ENCODE measurements at regions not wholly inside any gene's neighbourhood (a gene's known extent, or its start where the extent isn't known, plus 50 kb on each side); places are given as distances from the start of the nearest gene placed in this dataset.

DNA sequence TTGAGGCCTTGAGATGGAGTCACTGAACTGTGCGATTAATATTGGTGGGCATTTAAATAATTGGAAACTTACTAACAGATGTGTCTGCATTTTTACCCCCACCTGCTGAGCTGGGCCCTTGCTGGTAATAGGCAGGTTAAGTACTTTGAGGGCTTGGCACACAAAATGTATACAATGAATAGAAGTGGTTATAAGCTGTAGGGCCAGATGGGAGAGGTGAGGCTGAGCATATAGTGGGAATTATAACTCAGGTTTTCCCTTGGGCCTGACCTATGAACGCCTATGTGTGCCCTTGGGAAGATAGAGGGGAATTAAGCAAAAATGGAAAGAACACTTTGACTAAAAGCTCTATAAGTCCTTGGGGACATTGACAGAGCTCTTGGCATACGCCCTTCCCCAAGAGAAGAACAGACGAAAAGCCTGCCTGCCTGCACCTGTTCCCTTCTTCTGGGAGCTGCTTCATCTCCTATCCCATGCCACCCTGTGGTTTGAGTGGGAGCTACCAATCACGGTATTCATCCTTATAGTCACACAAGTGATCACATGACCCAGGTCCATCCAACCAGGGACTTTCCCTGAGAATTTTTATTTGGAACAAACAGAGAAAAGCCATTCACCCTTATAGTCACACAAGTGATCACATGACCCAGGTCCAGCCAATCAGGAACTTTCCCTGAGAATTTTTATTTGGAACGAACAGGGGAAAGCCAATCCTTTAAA is 260.7 kb upstream of the CSF3R start:
- WGBS, 5 donors: 69 to 88% (median 86%) methylated on average over 6 of the region's 6 CpGs
- TF ChIP-seq EP300 (IDR thresholded peaks at IDR 0.05) (no peak), POLR2AphosphoS5 (IDR thresholded peaks at IDR 0.05) (no peak), POLR2A (IDR thresholded peaks at IDR 0.05) (no peak)
- TF ChIP-seq, protein P1, sequence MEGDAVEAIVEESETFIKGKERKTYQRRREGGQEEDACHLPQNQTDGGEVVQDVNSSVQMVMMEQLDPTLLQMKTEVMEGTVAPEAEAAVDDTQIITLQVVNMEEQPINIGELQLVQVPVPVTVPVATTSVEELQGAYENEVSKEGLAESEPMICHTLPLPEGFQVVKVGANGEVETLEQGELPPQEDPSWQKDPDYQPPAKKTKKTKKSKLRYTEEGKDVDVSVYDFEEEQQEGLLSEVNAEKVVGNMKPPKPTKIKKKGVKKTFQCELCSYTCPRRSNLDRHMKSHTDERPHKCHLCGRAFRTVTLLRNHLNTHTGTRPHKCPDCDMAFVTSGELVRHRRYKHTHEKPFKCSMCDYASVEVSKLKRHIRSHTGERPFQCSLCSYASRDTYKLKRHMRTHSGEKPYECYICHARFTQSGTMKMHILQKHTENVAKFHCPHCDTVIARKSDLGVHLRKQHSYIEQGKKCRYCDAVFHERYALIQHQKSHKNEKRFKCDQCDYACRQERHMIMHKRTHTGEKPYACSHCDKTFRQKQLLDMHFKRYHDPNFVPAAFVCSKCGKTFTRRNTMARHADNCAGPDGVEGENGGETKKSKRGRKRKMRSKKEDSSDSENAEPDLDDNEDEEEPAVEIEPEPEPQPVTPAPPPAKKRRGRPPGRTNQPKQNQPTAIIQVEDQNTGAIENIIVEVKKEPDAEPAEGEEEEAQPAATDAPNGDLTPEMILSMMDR (IDR thresholded peaks at IDR 0.05): no peak
- Histone ChIP-seq H3K4me1 (no peaks in the 10 kb centered on the region), H3K4me3 (no peak overlapping the region), H3K36me3 (no peaks in the 10 kb centered on the region), H3K9me3 (peaks cover 0 to 8% (median 0%) of the 10 kb centered on the region in 4 donors), H3K27me3 (peaks cover 0 to 37% (median 11%) of the 10 kb centered on the region in 3 donors), H3K27ac (no peak overlapping the region)
- no peak for DNase-seq
- intact Hi-C loops (cut with DNase I; ENCODE audit: low total_unique reads): no loop called here

DNA sequence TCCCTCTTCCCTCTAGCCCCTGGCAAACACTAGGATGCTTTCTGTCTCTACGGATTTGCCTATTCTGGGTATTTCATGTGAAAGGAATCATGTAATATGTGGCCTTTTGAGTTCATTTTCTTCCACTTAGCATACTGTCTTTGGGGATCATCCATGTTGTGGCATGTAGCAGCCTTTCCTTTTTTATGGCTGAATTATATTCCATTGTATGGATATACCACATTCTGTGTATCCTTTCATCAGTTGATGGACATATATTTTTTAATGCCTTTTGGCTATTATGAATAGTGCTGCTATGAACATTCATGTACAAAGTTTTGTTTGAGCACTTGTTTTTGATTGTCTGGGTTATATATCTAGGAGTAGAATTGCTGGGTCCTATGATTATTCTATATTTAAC is 258.4 kb upstream of the CSF3R start:
- Histone ChIP-seq H3K4me1 (no peaks in the 10 kb centered on the region), H3K27me3 (peaks cover 0 to 54% (median 33%) of the 10 kb centered on the region in 3 donors), H3K4me3 (no peak overlapping the region), H3K9me3 (peaks cover 0 to 8% (median 0%) of the 10 kb centered on the region in 4 donors), H3K36me3 (no peaks in the 10 kb centered on the region), H3K27ac (no peak overlapping the region)
- DNase-seq: no peak
- intact Hi-C loops (cut with DNase I; ENCODE audit: low total_unique reads): no loop called here
- no peak for TF ChIP-seq POLR2AphosphoS5 (IDR thresholded peaks at IDR 0.05)
- no peak for TF ChIP-seq EP300 (IDR thresholded peaks at IDR 0.05)
- WGBS, 5 donors: 83 to 92% (median 89%) methylated on average over 1 of the region's 1 CpG

DNA sequence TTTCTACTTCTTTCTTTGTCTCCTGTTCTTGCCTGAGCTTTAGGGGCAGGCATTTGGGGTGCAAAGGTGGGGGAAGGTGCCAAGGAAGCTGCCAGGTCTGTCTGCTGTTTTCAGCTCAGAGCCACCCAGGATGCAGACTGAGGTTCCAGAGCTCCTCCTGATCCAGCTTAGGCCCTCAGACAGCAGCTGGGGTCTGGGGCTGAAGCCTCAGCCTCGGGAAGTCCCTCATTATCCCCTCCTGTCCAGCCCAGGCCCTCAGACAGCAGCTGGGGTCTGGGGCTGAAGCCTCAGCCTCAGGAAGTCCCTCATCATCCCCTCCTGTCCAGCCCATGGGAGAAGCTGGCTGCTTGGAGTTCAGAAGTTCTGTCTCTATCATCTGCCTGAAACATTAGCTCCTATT is 257.7 kb upstream of the CSF3R start:
- WGBS, 5 donors: 11 to 56% (median 38%) methylated on average over 1 of the region's 1 CpG
- no peaks in the 10 kb centered on the region for H3K4me1 ChIP-seq
- intact Hi-C loops (cut with DNase I; ENCODE audit: low total_unique reads): no loop called here
- no peak overlapping the region for H3K27ac ChIP-seq
- H3K27me3 ChIP-seq: peaks cover 0 to 60% (median 34%) of the 10 kb centered on the region in 3 donors
- no peak overlapping the region for H3K4me3 ChIP-seq
- H3K9me3 ChIP-seq: peaks cover 0 to 8% (median 0%) of the 10 kb centered on the region in 4 donors
- H3K36me3 ChIP-seq: no peaks in the 10 kb centered on the region
- no peak for DNase-seq
- TF ChIP-seq POLR2AphosphoS5 (IDR thresholded peaks at IDR 0.05) (no peak), EP300 (IDR thresholded peaks at IDR 0.05) (no peak), POLR2A (IDR thresholded peaks at IDR 0.05) (no peak)
- TF ChIP-seq, protein P1 (IDR thresholded peaks at IDR 0.05): no peak

DNA sequence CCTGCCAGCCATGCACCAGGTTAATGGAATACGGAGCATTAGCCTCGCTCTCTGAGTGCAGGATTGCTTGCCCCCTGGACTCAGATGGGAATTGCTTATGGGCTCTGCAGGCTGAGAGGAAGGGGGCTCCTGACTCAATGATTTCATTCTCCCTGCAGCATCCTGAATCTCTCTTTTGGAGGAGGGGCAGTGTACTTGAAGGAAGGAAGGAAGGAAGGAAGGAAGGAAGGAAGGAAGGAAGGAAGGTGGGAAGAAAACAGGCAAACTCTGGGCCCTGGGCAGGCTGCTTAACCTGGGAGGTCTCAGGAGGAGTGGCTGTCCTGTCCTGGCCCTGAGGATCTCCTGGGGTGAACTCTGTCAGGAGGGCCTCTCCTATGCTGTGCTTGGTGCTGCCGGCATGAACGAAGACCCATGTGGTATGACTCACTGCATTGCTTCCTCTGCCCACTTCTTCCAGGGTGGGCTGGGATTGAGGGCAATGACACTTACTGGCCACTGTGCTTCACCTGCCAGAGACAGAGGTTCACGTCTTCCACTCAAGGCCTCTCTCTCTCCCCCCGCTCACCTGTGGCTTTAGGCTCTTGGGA is 257.1 kb upstream of the CSF3R start:
- TF ChIP-seq POLR2AphosphoS5 (IDR thresholded peaks at IDR 0.05) (no peak), EP300 (IDR thresholded peaks at IDR 0.05) (no peak), POLR2A (IDR thresholded peaks at IDR 0.05) (no peak)
- TF ChIP-seq, protein P1 (IDR thresholded peaks at IDR 0.05): no peak
- no peaks in the 10 kb centered on the region for H3K36me3 ChIP-seq
- no peak overlapping the region for H3K27ac ChIP-seq
- H3K27me3 ChIP-seq: peaks cover 0 to 66% (median 34%) of the 10 kb centered on the region in 3 donors
- DNase-seq: no peak
- no peaks in the 10 kb centered on the region for H3K4me1 ChIP-seq
- H3K9me3 ChIP-seq: peaks cover 0 to 8% (median 0%) of the 10 kb centered on the region in 4 donors
- intact Hi-C loops (cut with DNase I; ENCODE audit: low total_unique reads): no loop called here
- WGBS, 5 donors: 68 to 87% (median 70%) methylated on average over 6 of the region's 6 CpGs
- no peak overlapping the region for H3K4me3 ChIP-seq

DNA sequence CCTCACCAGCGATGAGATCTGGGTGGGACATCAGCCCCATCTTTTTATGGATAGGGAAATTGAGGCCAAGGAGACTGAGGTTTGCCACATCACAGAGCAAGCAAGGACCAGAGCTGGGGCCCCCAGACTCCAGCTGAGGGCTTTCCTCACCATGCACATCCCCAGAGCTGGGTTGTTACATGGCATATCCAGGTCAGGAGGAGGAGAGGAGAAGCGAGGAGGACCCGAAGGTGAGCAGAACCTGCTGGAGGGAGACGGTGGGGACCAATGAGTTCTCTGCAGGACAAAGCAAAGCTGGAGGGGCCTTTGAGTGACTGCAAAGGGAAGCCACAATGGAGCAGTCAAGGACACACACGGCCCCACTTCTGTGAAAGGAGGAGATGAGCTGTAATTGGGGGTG is 255.5 kb upstream of the CSF3R start:
- intact Hi-C loops (cut with DNase I; ENCODE audit: low total_unique reads): no loop called here
- no peak overlapping the region for H3K4me3 ChIP-seq
- no peaks in the 10 kb centered on the region for H3K36me3 ChIP-seq
- peaks cover 0 to 8% (median 0%) of the 10 kb centered on the region in 4 donors for H3K9me3 ChIP-seq
- WGBS, 5 donors: 61 to 73% (median 66%) methylated on average over 5 of the region's 5 CpGs
- no peak for DNase-seq
- no peaks in the 10 kb centered on the region for H3K4me1 ChIP-seq
- H3K27ac ChIP-seq: no peak overlapping the region
- peaks cover 0 to 82% (median 34%) of the 10 kb centered on the region in 3 donors for H3K27me3 ChIP-seq
- TF ChIP-seq, protein P1 (IDR thresholded peaks at IDR 0.05): no peak
- TF ChIP-seq POLR2AphosphoS5 (IDR thresholded peaks at IDR 0.05) (no peak), EP300 (IDR thresholded peaks at IDR 0.05) (no peak), POLR2A (IDR thresholded peaks at IDR 0.05) (no peak)
